ENCODE measurements at regions not wholly inside any gene's neighbourhood (a gene's known extent, or its start where the extent isn't known, plus 50 kb on each side); places are given as distances from the start of the nearest gene placed in this dataset.

DNA sequence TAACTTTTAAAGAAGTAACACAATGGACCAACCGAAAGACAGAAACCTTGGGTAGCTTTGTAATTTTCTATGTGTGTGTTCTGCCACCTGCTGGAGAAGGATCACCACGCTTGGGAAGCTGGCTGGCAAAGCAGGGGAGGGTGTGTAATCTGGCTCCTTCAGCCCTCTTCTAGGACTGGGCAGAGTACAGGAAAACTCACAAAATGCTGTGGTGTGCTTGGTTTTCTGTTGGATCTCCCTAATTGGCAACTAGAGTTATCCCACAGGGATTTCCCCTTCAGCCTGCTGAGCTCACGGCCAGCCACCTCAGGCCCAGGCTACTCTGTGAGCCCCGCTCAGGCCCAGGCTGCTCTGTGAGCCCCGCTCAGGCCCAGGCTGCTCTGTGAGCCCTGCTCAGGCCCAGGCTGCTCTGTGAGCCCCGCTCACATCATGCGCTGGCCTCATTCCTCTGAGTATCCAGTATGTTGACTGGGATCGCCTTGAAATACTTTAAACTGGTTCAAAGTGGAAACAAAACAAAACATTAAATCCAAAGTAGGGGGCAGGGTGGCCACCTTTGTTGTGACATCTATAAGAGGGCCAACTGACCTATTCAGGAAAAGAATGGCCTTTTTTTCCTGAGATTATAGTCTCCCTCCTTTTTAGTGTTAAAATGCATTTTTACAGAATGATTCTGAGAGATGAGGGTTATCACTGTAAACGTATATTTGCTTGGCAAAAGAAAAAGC lies 52.0 kb upstream of the RNU6-8 start:
- Mint-ChIP-seq H3K27ac (no peak overlapping the region), H3K27me3 (peaks cover 1% of the 10 kb centered on the region), H3K9me3 (no peaks in the 10 kb centered on the region), H3K4me3 (no peak overlapping the region), H3K4me1 (ENCODE audit: low read depth) (peaks cover 5% of the 10 kb centered on the region), H3K36me3 (ENCODE audit: low read depth) (no peaks in the 10 kb centered on the region)
- intact Hi-C loops (cut with micrococcal nuclease): loop anchor here (1.0 kb wide), 1 partner anchor 745 kb away; no protein-coding TSS in a partner anchor

DNA sequence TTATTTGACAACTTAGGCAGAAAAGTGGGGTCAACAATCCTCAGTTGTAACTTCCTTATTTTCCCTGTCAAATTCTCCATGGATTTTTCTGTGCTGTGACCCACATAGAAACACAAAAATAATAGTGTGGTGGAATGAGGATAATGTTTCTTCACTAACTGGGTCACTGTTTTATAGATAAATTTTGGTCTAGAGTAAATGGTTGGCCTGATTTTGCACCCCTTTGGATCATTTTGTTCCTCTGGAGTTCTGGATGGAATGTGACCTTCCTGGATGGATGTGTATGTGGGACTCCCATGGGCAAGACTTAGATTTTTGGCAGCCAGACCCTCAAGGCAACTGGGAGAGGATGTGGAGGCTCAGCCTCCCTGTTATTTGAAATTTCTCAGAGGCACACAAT lies 52.7 kb upstream of the RNU6-8 start:
- Mint-ChIP-seq H3K9me3 (no peaks in the 10 kb centered on the region), H3K36me3 (ENCODE audit: low read depth) (no peaks in the 10 kb centered on the region), H3K4me1 (ENCODE audit: low read depth) (peaks cover 5% of the 10 kb centered on the region), H3K27me3 (peaks cover 1% of the 10 kb centered on the region), H3K27ac (no peak overlapping the region), H3K4me3 (no peak overlapping the region)
- intact Hi-C loops (cut with micrococcal nuclease): loop anchor here (1.0 kb wide), 1 partner anchor 745 kb away; no protein-coding TSS in a partner anchor

- no peak overlapping the region for H3K4me3 Mint-ChIP-seq
- H3K27me3 Mint-ChIP-seq: peaks cover 1% of the 10 kb centered on the region
- intact Hi-C loops (cut with micrococcal nuclease): no loop called here
- no peaks in the 10 kb centered on the region for H3K36me3 Mint-ChIP-seq (ENCODE audit: low read depth)
- peaks cover 13% of the 10 kb centered on the region for H3K4me1 Mint-ChIP-seq (ENCODE audit: low read depth)
- no peak overlapping the region for H3K27ac Mint-ChIP-seq
- H3K9me3 Mint-ChIP-seq: no peaks in the 10 kb centered on the region
These were observed 53.5 kb upstream of the RNU6-8 start for GRCh38 chr14:32256576-32256975.

GRCh38 chr14:32258336-32258993 lies 55.4 kb upstream of the RNU6-8 start:
- Mint-ChIP-seq H3K27ac (no peak overlapping the region), H3K27me3 (no peaks in the 10 kb centered on the region), H3K4me1 (ENCODE audit: low read depth) (peaks cover 14% of the 10 kb centered on the region), H3K36me3 (ENCODE audit: low read depth) (no peaks in the 10 kb centered on the region), H3K4me3 (no peak overlapping the region), H3K9me3 (peaks cover 12% of the 10 kb centered on the region)
- intact Hi-C loops (cut with micrococcal nuclease): no loop called here

- Mint-ChIP-seq H3K27ac (no peak overlapping the region), H3K9me3 (peaks cover 22% of the 10 kb centered on the region), H3K4me1 (ENCODE audit: low read depth) (peaks cover 14% of the 10 kb centered on the region), H3K27me3 (no peaks in the 10 kb centered on the region), H3K4me3 (no peak overlapping the region), H3K36me3 (ENCODE audit: low read depth) (no peaks in the 10 kb centered on the region)
- intact Hi-C loops (cut with micrococcal nuclease): no loop called here
These were observed 56.4 kb upstream of the RNU6-8 start for GRCh38 chr14:32259368-32260013.

DNA sequence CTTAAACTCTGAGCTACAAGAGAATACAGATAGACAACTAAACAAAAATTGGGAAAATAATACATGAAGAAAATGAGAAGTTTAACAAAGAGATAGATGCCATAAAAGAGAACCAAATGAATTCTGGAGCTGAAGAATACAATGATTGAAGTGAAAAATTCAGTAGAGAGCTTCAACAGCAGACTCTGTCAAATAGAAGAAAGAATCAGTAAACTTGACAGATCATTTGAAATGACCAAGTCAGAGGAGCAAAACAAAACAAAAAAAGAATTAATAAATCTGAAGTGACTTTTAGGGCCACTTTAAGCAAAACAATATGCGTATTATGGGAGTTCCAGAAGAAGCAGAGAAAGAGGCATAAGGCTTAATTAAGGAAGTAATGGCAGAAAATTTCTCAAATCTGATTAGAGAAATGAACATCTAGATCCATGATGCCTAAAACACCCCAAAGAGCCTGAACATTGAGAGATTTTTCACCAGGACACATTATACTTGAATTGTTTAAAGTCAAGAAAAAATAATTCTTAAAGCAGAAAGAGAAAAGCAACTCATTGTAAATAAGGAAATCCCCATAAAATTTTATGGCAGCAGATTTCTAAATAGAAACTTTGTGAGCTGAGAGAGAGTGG lies 61.0 kb upstream of the RNU6-8 start:
- Mint-ChIP-seq H3K4me3 (no peak overlapping the region), H3K27ac (no peak overlapping the region), H3K9me3 (peaks cover 43% of the 10 kb centered on the region), H3K4me1 (ENCODE audit: low read depth) (peaks cover 14% of the 10 kb centered on the region), H3K36me3 (ENCODE audit: low read depth) (no peaks in the 10 kb centered on the region), H3K27me3 (no peaks in the 10 kb centered on the region)
- intact Hi-C loops (cut with micrococcal nuclease): no loop called here

GRCh38 chr14:32265584-32265983 lies 62.5 kb upstream of the RNU6-8 start:
- intact Hi-C loops (cut with micrococcal nuclease): no loop called here
- Mint-ChIP-seq H3K4me1 (ENCODE audit: low read depth) (peaks cover 9% of the 10 kb centered on the region), H3K27ac (no peak overlapping the region), H3K36me3 (ENCODE audit: low read depth) (no peaks in the 10 kb centered on the region), H3K4me3 (no peak overlapping the region), H3K9me3 (peaks cover 43% of the 10 kb centered on the region), H3K27me3 (no peaks in the 10 kb centered on the region)

- Mint-ChIP-seq H3K4me3 (no peak overlapping the region), H3K36me3 (ENCODE audit: low read depth) (no peaks in the 10 kb centered on the region), H3K27me3 (no peaks in the 10 kb centered on the region), H3K4me1 (ENCODE audit: low read depth) (no peaks in the 10 kb centered on the region), H3K27ac (no peak overlapping the region), H3K9me3 (peaks cover 30% of the 10 kb centered on the region)
- intact Hi-C loops (cut with micrococcal nuclease): no loop called here
These were observed 51.1 kb upstream of the AKAP6 start for GRCh38 chr14:32277998-32278397.
